ENCODE measurements at regions not wholly inside any gene's neighbourhood (a gene's known extent, or its start where the extent isn't known, plus 50 kb on each side); places are given as distances from the start of the nearest gene placed in this dataset.
A peak's percentile ranks its signal among the peaks of the same experiment; 100 is the strongest.
"Not testable (repeated sequence)": the region's sequence is repeated elsewhere in the genome, so short reads cannot be mapped to it uniquely, and the experiment has no call there.

GRCh38 chr6:133799043-133799442, 89.9 kb upstream of the TCF21 start:
- no peak for DNase-seq

- DNase-seq: no peak
Observed at GRCh38 chr6:133802861-133803260, 86.1 kb upstream of the TCF21 start.

DNA sequence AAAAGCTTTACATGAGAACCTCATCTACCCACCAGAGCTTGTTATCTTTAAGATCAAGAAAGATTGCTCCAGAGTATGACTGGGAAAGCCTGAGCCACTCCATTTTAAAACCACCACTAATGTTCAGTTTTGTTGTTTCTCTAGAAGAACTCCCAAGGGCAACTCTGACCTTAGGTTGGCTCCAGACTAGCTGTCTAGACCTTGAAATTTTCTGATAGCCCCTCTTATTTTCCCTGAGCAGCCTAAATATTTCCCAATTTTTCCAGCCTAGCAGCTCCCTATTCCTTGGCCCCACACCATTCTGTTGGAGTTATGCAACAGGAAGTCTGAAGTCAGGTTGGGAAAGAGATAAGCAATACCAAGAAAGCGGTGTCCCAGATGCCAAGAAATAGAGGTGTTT, 84.6 kb upstream of the TCF21 start:
- no peak for DNase-seq

DNA sequence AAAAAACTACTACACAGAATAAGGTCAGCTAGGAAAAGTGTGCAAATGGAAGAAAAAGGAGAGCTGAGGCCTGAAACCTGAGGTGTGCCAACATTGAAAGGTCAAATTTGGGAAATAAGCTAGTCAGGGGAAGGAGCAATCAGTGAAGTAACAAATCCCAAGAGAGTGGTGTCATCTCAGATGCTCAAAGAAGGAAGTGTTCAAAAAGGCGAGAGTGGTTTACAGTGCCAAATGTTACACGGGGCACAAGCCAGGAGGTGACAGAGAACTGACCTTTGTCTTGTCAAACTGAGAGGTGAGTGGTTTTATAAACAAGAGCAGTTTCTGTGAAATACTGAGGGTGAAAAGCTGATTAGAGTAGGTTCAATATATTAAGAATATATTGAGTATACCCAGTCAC, 83.0 kb upstream of the TCF21 start:
- no peak for DNase-seq

DNA sequence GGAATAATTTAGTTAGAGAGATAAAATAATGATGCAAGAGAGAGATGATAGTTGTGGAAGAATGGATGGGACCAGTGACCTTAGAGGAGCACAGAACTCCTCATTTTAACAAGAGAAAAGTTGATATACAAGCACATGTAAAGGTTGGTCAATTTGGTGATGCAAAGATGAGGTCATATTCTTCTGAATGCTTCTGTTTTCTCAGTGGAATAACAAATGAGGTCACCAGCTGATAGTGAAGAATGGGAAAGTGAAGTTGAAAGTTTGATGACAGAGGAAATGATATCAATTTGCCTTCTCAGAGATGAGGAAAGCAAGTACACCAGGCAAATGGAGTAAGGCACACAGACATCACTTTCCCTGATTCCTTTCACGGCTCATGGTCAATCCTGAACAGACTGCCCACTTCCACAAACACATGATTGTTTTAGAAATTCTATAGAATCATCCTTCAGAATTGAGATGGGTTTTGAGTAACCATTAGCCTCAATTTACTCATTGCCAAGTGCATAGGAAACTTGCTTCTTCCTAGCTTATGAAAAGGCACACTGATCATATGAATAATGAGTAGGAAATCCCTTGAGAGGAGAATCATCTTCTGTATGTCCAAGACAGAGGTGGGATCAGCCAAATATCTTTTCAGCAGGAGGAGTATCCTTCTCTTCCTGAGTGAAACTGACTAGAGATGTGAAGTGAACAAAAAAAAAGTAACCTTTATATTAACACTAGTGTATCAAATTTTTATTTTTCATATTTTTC, 82.4 kb upstream of the TCF21 start:
- DNase-seq: no peak

DNA sequence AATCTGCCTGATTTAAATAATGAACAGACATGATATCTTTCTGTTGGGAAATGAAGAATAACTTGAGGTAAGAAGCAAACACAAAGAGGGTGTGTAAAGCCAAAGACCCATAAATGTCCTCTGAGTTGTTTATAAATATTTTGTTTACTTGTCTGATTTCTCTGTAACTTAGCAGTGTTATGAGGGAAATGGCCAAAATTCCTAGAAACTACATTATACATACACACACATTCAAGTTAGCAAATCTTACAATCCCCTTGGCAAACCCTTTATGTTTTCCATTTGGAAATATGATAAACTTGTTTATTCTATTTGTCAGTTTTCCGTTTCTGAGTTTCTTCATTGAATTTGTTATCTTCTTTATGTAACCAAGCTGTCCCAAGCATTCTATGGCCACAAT, 81.4 kb upstream of the TCF21 start:
- no peak for DNase-seq

DNA sequence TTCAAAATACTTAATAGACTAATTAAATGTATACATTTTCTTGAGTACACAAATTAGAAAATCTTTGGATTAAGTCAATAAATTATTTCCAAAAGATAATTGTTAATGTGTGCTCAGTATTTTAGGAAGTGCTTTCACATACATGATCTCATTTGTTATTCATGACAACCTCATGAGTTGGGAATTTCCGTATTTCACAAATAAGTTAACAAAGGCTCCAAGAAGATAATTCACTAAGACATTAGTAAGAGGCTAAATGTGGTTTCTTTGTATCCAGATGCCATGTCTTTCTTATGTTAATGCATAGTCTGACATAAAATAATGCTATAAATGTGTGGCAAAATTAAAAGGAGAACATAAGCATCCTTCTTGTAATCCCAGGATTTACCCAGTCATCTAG, 79.5 kb upstream of the TCF21 start:
- DNase-seq: no peak

DNA sequence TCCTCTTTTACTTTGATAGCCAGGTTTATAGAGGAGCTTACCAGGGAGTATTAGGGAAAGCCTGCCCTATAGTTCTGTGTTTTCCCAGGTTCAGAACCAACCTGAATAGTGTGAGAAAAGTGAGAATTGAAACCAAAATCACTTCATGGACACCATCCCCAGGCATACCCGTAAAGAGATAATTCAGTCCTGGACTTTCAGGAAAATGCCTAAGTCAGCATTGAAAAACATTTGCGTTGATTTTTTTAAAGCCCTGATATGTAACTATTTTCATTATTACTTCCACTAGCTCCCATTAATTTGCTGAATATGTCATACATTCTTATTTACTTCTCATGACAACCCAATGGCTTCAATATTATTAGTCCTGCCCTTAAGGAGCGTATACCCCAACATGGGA, 77.4 kb upstream of the TCF21 start:
- DNase-seq: no peak

DNA sequence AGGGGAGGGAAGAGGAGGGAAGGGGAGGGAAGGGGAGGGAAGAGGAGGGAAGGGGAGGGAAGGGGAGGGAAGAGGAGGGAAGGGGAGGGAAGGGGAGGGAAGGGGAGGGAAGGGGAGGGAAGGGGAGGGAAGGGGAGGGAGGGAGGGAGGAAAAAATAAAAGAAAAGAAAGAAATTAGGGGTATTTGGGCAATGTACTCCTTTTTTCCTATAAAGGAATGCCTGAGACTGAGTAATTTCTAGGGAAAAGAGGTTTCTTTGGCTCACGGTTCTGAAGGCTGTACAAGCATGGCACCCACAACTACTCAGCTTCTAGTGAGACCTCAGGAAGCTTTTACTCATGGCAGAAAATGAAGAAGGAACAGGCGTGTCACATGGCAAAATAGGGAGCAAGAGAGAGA, 76.5 kb upstream of the TCF21 start:
- not testable (repeated sequence) for DNase-seq

DNA sequence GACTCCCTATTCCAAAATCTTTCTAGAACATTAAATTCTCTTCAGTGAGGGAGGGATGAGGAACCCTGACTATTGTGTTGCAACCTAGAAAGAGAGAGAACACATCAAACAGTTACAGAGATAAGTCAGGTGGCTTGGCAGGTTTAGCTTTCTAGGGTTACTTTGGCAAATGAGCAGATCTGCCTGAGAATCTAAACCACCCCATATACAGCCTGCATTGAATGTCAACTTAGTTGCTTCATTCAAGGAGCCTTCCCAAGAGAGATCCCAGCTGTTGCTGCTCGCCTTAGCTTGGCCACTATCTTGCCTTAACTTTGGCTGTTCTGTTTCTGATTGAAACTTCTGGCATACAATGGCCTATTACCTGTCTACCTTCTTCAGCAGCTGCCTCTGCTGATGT, 74.7 kb upstream of the TCF21 start:
- no peak for DNase-seq

DNA sequence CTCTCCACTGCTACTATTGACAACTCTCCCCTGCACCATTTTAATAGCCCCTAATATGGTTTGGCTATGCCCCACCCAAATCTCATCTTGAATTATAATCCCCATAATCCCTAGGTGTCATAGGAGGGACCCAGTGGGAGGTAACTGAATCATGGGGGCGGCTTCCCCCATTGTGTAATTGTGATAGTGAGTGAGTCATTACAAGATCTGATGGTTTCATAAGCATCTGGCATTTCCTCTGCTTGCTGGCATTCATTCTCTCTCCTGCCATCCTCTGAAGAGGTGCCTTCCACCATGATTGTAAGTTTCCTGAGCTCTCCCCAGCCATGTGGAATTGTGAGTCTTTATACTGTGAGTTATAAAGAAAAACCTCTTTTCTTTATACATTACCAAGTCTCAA, 74.1 kb upstream of the TCF21 start:
- peak; percentile 4 for DNase-seq

DNA sequence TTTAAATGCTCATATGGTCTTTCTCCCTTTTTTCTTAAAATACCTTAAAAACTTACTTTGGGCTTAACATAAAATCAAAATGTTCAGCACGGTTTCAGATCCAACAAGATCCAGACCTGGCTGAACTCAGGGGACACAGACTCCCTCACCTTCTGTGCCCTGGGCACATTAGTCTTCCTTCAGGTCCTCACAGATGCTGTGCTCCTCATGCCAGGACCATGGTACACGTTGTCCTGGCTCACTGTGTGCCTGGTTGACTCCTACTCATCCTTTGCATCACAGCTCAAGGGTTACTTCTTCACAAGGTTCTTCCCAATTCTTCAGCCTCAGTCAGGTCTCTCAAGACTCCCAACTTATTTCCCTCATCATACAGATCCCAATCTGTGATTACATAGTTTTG, 73.6 kb upstream of the TCF21 start:
- no peak for DNase-seq

GRCh38 chr6:133816171-133816570, 72.7 kb upstream of the TCF21 start:
- DNase-seq: no peak

GRCh38 chr6:133817460-133818047, 71.4 kb upstream of the TCF21 start:
- DNase-seq: no peak

- no peak for DNase-seq
Observed at GRCh38 chr6:133818320-133818719, 70.6 kb upstream of the TCF21 start.

DNA sequence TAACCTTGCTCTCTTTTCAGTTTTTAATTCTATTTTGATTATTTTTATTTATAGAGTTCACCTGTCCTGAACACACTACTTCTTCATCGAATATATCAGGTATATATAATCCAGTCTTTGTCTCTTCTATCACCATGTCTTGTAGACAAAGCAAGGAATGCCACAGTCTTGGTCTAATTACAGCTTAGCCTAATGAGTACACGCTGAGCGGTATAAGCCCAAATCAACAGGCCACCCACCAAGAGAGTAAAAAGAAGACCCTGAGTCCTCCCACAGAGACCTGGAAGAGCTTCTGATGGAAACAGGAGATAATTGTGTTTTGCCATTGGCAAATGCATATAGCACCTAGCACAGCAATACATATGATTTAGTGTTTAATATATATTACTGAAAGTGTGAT, 68.7 kb upstream of the TCF21 start:
- DNase-seq: no peak

DNA sequence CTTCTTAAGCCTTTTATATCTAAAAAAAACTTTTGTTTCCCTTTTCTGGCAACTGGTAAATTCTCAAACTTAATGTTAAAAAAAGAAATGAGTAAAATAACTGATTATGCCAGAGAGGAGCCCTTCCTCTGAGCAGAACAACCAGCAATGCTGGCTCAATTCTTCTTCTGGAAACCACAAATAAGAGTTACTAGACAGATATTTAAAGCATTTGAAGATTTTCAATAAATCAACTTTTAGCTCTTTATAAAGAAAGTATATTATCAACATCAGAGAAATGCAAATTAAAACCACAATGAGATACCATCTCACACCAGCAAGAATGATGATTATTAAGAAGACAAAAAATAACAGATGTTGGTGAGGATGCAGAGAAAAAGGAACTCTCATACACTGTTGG, 61.1 kb upstream of the TCF21 start:
- no peak for DNase-seq

DNA sequence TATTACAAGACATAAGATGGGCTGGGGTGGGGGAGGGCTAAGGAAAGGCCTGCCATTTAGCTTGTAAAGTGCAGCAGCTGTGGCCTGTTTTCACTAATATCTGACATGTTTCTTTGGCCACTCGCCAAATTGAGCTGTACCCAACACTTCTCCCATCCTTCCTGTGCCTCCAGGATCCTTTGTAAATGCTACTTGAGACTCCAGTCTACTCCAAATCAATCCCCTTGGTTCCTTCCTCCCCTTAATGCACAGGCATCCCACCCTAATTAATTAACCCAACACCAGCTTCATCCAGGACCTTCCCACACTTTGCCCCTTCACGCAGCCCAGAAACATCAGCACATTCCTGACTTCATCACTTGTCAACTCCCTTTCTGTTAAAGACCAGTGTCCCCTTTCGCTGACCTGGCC, 55.0 kb upstream of the TCF21 start:
- no peak for DNase-seq

GRCh38 chr6:133834472-133835170, 54.3 kb upstream of the TCF21 start:
- no peak for DNase-seq

GRCh38 chr6:133835901-133836300, 53.0 kb upstream of the TCF21 start:
- DNase-seq: no peak

DNA sequence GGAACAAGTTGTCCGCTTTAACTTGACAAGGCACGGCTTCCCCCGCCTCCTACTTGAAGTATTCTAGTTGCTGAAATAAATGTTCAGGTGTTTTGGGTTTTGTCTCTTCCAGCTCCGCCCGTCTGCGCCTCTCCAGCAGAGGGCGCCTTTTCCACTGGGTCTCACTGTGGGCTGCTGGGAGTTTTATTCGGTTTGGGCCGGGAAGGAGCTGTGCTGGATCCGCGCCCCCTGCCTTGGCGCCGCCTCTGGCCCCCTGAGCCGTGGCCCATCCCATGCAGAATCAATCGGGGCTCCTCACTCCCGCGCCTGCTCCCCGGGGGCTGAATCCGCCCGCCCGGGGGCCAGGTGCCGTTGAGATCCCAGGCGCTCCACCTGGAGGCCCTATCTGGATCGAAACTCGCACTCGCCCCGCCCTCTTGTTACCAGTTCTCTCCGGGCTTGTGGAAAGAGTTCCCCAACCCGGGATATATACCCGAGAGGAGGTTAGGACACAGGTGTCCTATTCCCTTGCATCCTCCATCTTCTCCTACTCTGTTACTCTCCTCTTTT, 51.0 kb upstream of the TCF21 start:
- no peak for DNase-seq
